WI38 (cell line): ENCODE measurements at regions not wholly inside any gene's neighbourhood (a gene's known extent, or its start where the extent isn't known, plus 50 kb on each side); places are given as distances from the start of the nearest gene placed in this dataset.

ENCODE experiments used
- H3K4me3 ChIP-seq: 2 replicates; pipeline ENCODE4 v1.5.1; 2011; ENCODE audit warnings: low read depth, mild to moderate bottlenecking, control low read depth, low read length
- CTCF ChIP-seq: IDR thresholded peaks from 2 replicates; pipeline ENCODE4 v1.5.1; 2012; ENCODE audit warnings: low read depth, mild to moderate bottlenecking, control low read depth, low read length

DNA sequence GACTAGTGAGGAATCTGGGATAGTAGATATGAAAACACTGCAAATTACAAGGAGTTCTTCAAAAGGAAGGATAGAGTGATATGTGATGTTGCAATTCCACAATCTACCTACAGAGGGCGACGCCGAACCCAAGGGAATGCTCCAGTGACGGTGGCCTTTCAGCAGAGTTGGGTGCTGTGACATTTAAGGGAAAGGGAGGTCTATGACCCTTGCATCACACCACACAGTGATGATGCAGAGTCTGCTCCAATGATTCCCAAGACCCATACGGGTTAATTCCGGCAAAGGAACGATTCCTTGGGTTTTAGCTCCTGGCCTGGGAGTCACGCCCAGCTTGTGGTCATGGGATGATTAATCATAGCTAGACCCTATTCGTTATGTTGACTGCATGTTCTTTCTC, 123.0 kb upstream of the IGSF21 start:
- H3K4me3 ChIP-seq, result no peak overlapping the region
- TF ChIP-seq CTCF, result peak; percentile 30

GRCh38 chr1:17986156-17986555, 121.4 kb upstream of the IGSF21 start:
- no peak overlapping the region for H3K4me3 ChIP-seq
- TF ChIP-seq CTCF, result no peak

DNA sequence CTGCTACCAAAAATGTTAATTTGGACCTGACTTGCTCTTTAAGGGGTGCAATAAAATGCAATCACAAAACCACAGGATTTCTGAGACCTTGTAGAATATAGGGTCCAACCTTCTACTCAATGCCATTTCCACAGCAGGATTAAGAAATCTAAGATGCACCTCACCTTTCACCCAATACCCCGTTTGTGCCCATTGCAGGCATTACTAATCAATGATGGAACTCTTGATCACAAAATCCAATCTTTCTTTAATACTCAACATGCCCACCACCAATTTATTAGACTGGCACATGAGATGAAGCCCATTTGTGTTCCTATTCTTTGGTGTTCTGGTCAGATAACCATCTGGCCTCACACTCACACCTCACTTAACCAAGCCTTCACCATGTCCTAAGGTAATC, 117.2 kb upstream of the IGSF21 start:
- H3K4me3 ChIP-seq, result no peak overlapping the region
- TF ChIP-seq CTCF, result no peak

GRCh38 chr1:17991996-17992395, 115.6 kb upstream of the IGSF21 start:
- H3K4me3 ChIP-seq, result no peak overlapping the region
- TF ChIP-seq CTCF, result no peak

GRCh38 chr1:17992800-17993199, 114.8 kb upstream of the IGSF21 start:
- no peak for TF ChIP-seq CTCF
- H3K4me3 ChIP-seq, result no peak overlapping the region

GRCh38 chr1:17994046-17994445, 113.6 kb upstream of the IGSF21 start:
- no peak for TF ChIP-seq CTCF

GRCh38 chr1:17995480-17995879, 112.1 kb upstream of the IGSF21 start:
- TF ChIP-seq CTCF, result no peak
- H3K4me3 ChIP-seq, result no peak overlapping the region

More at GRCh38 chr1:17994046-17994445, 113.6 kb upstream of the IGSF21 start:
- no peak overlapping the region for H3K4me3 ChIP-seq
